Stomach (tissue), 4 donors: ENCODE measurements at regions not wholly inside any gene's neighbourhood (a gene's known extent, or its start where the extent isn't known, plus 50 kb on each side); places are given as distances from the start of the nearest gene placed in this dataset.

Experiments used
- CTCF ChIP-seq, 7 experiments: fragments of 450-650 bp in 4 of 7; fragments of 200-600 bp in 3 of 7; sonication (generic) in 3 of 7; IDR thresholded peaks; one replicate each; pipeline ENCODE4 v1.5.1; 2016 to 2019; ENCODE audit warnings: antibody characterized with exemption in 7 of 7, control low read depth in 2 of 7, mild to moderate bottlenecking in 1 of 7
- EP300 ChIP-seq: sonication (generic); formaldehyde crosslinking; IDR thresholded peaks from one replicate; pipeline ENCODE4 v1.6.1; 2017; ENCODE audit warnings: antibody characterized with exemption
- POLR2A ChIP-seq, 4 donors: fragments of 450-650 bp; IDR thresholded peaks; one replicate each; pipeline ENCODE4 v1.6.1; 2016; ENCODE audit warnings: antibody characterized with exemption in 4 of 4, control low read depth in 2 of 4, mild to moderate bottlenecking in 1 of 4, moderate library complexity in 1 of 4
- POLR2AphosphoS5 ChIP-seq, 3 donors: sonication (generic); formaldehyde crosslinking; IDR thresholded peaks; one replicate each; pipeline ENCODE4 v1.6.1; 2016; ENCODE audit warnings: antibody characterized with exemption in 3 of 3

DNA sequence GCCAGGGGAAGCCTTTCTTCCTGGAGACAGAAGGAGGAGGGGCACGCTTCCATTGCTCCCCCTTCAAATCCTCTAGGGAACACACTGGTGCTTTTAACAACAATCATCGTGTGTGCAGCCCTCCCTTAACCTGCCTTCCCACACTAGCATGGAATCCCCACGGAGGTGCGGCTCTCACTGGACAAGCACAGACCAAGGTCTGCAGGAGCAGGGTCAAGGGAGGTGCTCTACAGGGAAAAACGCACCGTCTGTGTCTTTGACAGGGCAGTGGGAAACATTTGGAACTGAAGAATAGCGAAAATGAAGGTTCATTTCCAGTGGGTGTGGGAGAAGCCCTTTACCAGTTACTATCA lies 527.1 kb downstream of the QKI start:
- TF ChIP-seq POLR2A (IDR thresholded peaks at IDR 0.05) (no peak), CTCF (IDR thresholded peaks at IDR 0.05) (no peak), POLR2AphosphoS5 (IDR thresholded peaks at IDR 0.05) (no peak), EP300 (no peak)
